GM18951 (cell line): ENCODE measurements at regions not wholly inside any gene's neighbourhood (a gene's known extent, or its start where the extent isn't known, plus 50 kb on each side); places are given as distances from the start of the nearest gene placed in this dataset.

Experiments used
- POLR2A ChIP-seq: IDR thresholded peaks from 4 replicates; pipeline ENCODE4 v1.6.1; 2011; ENCODE audit warnings: mild to moderate bottlenecking; ENCODE audit not compliant: insufficient read length, insufficient read depth; ENCODE audit errors: extremely low read depth
- in situ Hi-C: fragments of 300-500 bp; cut with MboI; formaldehyde crosslinking; loops from one replicate; pipeline ENCODE4 v1.12.0; 2022; ENCODE audit warnings: low sequenced_read_pairs, mixed read lengths, inconsistent platforms; ENCODE audit not compliant: unreplicated experiment

- in situ Hi-C loops, result no loop called here
- no peak for TF ChIP-seq POLR2A
These were observed 163.7 kb downstream of the FBXO15 start for GRCh38 chr18:73983970-73984369.

DNA sequence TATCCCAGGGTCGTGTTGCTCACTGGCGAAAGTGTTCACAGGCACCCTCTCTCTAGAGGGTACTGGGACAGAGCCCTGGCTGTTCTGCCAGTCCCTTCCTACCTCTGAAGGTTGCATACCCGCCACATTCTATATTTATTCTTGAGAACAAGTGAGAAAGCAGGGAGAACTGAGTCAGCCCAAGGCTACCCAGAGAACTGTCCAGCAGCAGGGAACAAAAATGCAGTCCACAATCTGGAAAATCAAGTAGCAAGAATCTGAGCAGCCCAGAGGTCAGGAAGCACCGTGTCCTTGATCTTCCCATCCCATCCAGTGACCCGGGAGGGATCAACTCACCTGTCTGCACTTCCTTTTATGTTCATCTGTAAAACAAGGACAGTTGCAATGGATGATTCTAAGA lies 164.1 kb downstream of the FBXO15 start:
- in situ Hi-C loops, result no loop called here

DNA sequence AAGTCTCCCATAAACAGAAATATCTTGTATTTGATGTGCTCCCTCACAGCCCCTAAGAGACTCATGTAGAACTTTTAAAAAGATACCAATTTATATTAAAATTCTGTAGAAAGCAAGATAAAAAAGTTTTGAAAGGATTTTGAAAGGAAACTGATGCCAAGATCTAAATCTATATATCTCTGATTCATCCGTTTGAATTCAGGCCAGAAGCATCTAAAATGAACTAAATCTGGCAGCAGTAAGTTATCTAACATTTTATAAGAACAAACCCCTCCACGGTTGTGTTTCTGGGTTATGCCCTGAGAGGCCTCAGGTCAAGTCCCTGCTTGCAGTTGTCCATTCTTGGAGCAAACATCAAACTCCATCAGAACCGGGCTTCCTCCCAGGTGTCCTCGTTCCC lies 165.8 kb downstream of the FBXO15 start:
- in situ Hi-C loops, result no loop called here
- TF ChIP-seq POLR2A, result no peak

More for the DNA sequence above, 164.1 kb downstream of the FBXO15 start:
- TF ChIP-seq POLR2A, result no peak

- in situ Hi-C loops, result no loop called here
These were observed 167.2 kb downstream of the FBXO15 start for GRCh38 chr18:73980289-73980979.

GRCh38 chr18:73979742-73980141 lies 167.9 kb downstream of the FBXO15 start:
- in situ Hi-C loops, result no loop called here
- TF ChIP-seq POLR2A, result no peak

More at GRCh38 chr18:73980289-73980979, 167.2 kb downstream of the FBXO15 start:
- TF ChIP-seq POLR2A, result no peak

GRCh38 chr18:73976433-73976832 lies 171.2 kb downstream of the FBXO15 start:
- in situ Hi-C loops, result no loop called here
- TF ChIP-seq POLR2A, result no peak

GRCh38 chr18:73975266-73975665 lies 172.4 kb downstream of the FBXO15 start:
- in situ Hi-C loops, result no loop called here
- TF ChIP-seq POLR2A, result no peak

DNA sequence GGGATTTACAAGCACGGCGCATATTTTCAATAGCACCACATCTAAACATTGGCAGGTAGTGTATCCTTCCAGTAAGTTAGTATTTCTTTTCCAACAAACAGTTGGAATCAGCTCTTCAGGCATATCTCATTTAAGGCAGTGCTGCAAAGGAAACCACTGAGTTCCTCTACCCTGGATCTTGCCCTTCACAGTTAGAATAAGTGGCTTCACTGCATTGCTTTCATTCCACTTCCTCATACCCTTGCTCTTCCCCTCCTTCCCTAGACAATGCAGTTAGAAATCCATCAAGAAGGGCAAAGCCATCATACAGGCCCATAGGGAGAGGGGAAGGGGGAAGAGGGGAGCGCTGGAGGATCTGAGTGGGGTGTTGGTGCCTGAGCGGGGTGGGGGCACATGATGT lies 173.7 kb downstream of the FBXO15 start:
- in situ Hi-C loops, result no loop called here
- TF ChIP-seq POLR2A, result no peak

- TF ChIP-seq POLR2A, result no peak
- in situ Hi-C loops, result no loop called here
These were observed 180.7 kb downstream of the FBXO15 start for GRCh38 chr18:73966954-73967353.

GRCh38 chr18:73962256-73962655 lies 185.4 kb downstream of the FBXO15 start:
- no peak for TF ChIP-seq POLR2A
- in situ Hi-C loops, result no loop called here

DNA sequence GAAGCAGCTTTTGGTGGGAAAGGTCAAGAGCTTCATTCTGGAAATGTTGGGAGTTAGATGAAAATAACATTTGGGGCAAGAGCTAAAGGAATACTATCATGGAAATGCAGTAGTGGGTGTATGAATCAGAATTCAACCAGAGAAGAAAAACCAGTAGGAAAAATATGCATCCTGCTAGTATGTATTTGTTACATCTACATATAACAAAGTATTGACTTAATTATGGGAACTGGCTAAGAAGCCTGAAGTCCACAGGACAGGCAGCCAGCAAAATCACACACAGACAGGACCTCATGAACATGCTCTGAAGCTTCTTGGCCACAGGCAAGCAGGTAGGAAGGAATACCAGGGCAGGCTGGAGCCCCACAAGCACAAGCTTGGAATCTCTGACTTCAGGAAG lies 185.8 kb downstream of the FBXO15 start:
- no peak for TF ChIP-seq POLR2A
- in situ Hi-C loops, result no loop called here

GRCh38 chr18:73959352-73959751 lies 188.3 kb downstream of the FBXO15 start:
- no peak for TF ChIP-seq POLR2A
- in situ Hi-C loops, result no loop called here

DNA sequence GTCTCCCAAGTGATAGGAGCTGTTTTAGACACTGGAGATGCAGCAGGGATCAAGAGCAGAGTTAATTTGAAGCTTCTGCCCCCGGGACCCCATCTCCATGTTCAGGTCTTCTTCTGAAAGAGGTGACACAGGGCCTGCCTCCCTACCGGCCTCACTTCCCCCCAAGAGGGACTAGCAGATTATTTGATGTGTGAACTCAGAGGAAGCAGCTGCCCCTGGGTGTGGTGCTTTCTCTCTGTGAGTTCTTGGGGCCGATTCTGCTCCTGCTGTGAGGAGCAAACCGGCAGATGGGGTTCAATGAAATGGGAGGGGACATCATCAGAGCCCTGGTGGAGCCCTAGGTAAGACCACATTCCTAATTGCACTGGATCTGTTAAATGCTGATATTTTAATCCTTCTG lies 193.4 kb downstream of the FBXO15 start:
- in situ Hi-C loops, result no loop called here

GRCh38 chr18:73952296-73952946 lies 195.2 kb downstream of the FBXO15 start:
- no peak for TF ChIP-seq POLR2A
- in situ Hi-C loops, result no loop called here

More for the DNA sequence above, 193.4 kb downstream of the FBXO15 start:
- TF ChIP-seq POLR2A, result no peak
